Neutrophil (primary cell): ENCODE measurements at regions not wholly inside any gene's neighbourhood (a gene's known extent, or its start where the extent isn't known, plus 50 kb on each side); places are given as distances from the start of the nearest gene placed in this dataset.

Experiments used
- H3K27ac ChIP-seq: fragments of 200-600 bp; sonication (generic); 2 replicates; pipeline ENCODE4 v1.5.1; 2016; ENCODE audit warnings: mild to moderate bottlenecking, moderate library complexity
- H3K27me3 ChIP-seq: fragments of 200-600 bp; sonication (generic); 2 replicates; pipeline ENCODE4 v1.6.0; 2016; ENCODE audit warnings: mild to moderate bottlenecking
- H3K36me3 ChIP-seq: fragments of 200-600 bp; sonication (generic); 2 replicates; pipeline ENCODE4 v1.5.1; 2017
- H3K4me1 ChIP-seq, 2 experiments: fragments of 200-600 bp in 1 of 2; sonication (generic) in 1 of 2; 1 replicate in 1 of 2; 2 replicates in 1 of 2; pipeline versions ENCODE4 v1.5.1 to v1.6.1; 2013 to 2016; ENCODE audit warnings: low read depth in 1 of 2, low read length in 1 of 2, mild to moderate bottlenecking in 1 of 2, moderate library complexity in 1 of 2; ENCODE audit not compliant: control insufficient read depth in 1 of 2, insufficient read depth in 1 of 2
- H3K4me3 ChIP-seq, 2 experiments: fragments of 200-600 bp in 1 of 2; sonication (generic) in 1 of 2; 1 replicate in 1 of 2; 2 replicates in 1 of 2; pipeline ENCODE4 v1.5.1; 2013 to 2016; ENCODE audit warnings: low read depth in 1 of 2, low read length in 1 of 2, mild to moderate bottlenecking in 1 of 2, moderate library complexity in 1 of 2
- H3K9me3 ChIP-seq: fragments of 200-600 bp; sonication (generic); 2 replicates; pipeline ENCODE4 v1.5.1; 2016
- CTCF ChIP-seq: fragments of 200-600 bp; sonication (generic); IDR thresholded peaks from 2 replicates; pipeline ENCODE4 v1.5.1; 2016; ENCODE audit warnings: antibody characterized with exemption

GRCh38 chr6:111938710-111939109 is 65.5 kb upstream of the FYN start:
- H3K4me1 ChIP-seq, result peaks cover 12 to 24% of the 10 kb centered on the region in 2 experiments
- H3K4me3 ChIP-seq, result no peak overlapping the region
- H3K27ac ChIP-seq, result no peak overlapping the region
- no peaks in the 10 kb centered on the region for H3K36me3 ChIP-seq
- no peaks in the 10 kb centered on the region for H3K9me3 ChIP-seq
- no peaks in the 10 kb centered on the region for H3K27me3 ChIP-seq
- TF ChIP-seq CTCF, result no peak

- no peaks in the 10 kb centered on the region for H3K36me3 ChIP-seq
- H3K4me1 ChIP-seq, result peaks cover 12 to 24% of the 10 kb centered on the region in 2 experiments
- no peak for TF ChIP-seq CTCF
- no peaks in the 10 kb centered on the region for H3K9me3 ChIP-seq
- H3K27me3 ChIP-seq, result no peaks in the 10 kb centered on the region
- no peak overlapping the region for H3K4me3 ChIP-seq
- H3K27ac ChIP-seq, result no peak overlapping the region
These were observed 66.7 kb upstream of the FYN start for GRCh38 chr6:111939902-111940301.

DNA sequence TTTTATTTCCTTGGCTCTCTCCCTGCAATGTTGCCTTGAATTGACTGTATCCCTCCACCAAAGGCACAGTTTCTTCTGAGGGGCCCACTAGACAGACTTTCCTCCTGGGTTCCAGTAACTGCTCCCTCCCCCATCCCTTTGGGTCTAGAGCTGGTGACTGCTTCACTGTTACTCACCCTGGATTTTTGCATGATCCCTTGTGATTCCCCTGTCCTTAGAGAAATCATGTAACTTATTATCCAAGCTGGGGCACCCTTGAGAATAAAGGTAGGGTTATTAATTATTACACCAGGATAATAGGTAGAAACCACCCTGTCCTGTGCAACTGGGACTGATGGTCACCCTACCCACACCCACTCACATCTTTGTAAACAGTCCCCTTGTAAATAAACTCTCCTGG is 67.5 kb upstream of the FYN start:
- Histone ChIP-seq H3K4me3 (no peak overlapping the region), H3K36me3 (no peaks in the 10 kb centered on the region), H3K4me1 (peaks cover 12 to 24% of the 10 kb centered on the region in 2 experiments), H3K27ac (no peak overlapping the region), H3K9me3 (no peaks in the 10 kb centered on the region), H3K27me3 (no peaks in the 10 kb centered on the region)
- TF ChIP-seq CTCF, result no peak

GRCh38 chr6:111941686-111942330 is 68.6 kb upstream of the FYN start:
- no peak overlapping the region for H3K27ac ChIP-seq

GRCh38 chr6:111942561-111942960 is 69.3 kb upstream of the FYN start:
- peaks cover 12 to 24% of the 10 kb centered on the region in 2 experiments for H3K4me1 ChIP-seq
- no peaks in the 10 kb centered on the region for H3K9me3 ChIP-seq
- no peak overlapping the region for H3K27ac ChIP-seq
- H3K4me3 ChIP-seq, result no peak overlapping the region
- no peak for TF ChIP-seq CTCF
- H3K27me3 ChIP-seq, result no peaks in the 10 kb centered on the region
- H3K36me3 ChIP-seq, result no peaks in the 10 kb centered on the region

More at GRCh38 chr6:111941686-111942330, 68.6 kb upstream of the FYN start:
- Histone ChIP-seq H3K9me3 (no peaks in the 10 kb centered on the region), H3K27me3 (no peaks in the 10 kb centered on the region), H3K4me3 (no peak overlapping the region), H3K36me3 (no peaks in the 10 kb centered on the region), H3K4me1 (peaks cover 12 to 24% of the 10 kb centered on the region in 2 experiments)
- no peak for TF ChIP-seq CTCF
